GM23338 (cell line): ENCODE measurements at regions not wholly inside any gene's neighbourhood (a gene's known extent, or its start where the extent isn't known, plus 50 kb on each side); places are given as distances from the start of the nearest gene placed in this dataset.

Source experiments
- ATAC-seq: fragments of 200-7000 bp; cut with Tn5 transposase; 3 replicates; pipeline ENCODE4 v1.9.1; 2020
- DNase-seq: peaks from one replicate; pipeline ENCODE4 v3.0.0-alpha.2; 2015; ENCODE audit warnings: low spot score
- H2AFZ ChIP-seq: fragments of 200-600 bp; sonication (generic); 2 replicates; pipeline ENCODE4 v1.8.0; 2016; ENCODE audit warnings: antibody characterized with exemption, mild to moderate bottlenecking, moderate library complexity
- H3F3A ChIP-seq: fragments of 200-600 bp; sonication (generic); replicated peaks from 2 replicates; pipeline ENCODE4 v1.8.0; 2017; ENCODE audit warnings: antibody characterized with exemption, mixed run types, low read depth
- H3K27ac ChIP-seq: fragments of 200-600 bp; sonication (generic); 2 replicates; pipeline ENCODE4 v1.6.1; 2016; ENCODE audit warnings: low read depth
- H3K27me3 ChIP-seq: fragments of 200-600 bp; sonication (generic); 2 replicates; pipeline ENCODE4 v1.8.0; 2016; ENCODE audit warnings: mild to moderate bottlenecking, mixed run types, moderate library complexity; ENCODE audit not compliant: insufficient read depth
- H3K36me3 ChIP-seq: fragments of 200-600 bp; sonication (generic); 2 replicates; pipeline ENCODE4 v1.8.0; 2016; ENCODE audit warnings: mild to moderate bottlenecking; ENCODE audit not compliant: insufficient read depth
- H3K4me1 ChIP-seq: fragments of 200-600 bp; sonication (generic); 2 replicates; pipeline ENCODE4 v1.8.0; 2016; ENCODE audit warnings: mild to moderate bottlenecking, moderate library complexity; ENCODE audit not compliant: insufficient read depth
- H3K4me2 ChIP-seq: fragments of 200-600 bp; sonication (generic); 2 replicates; pipeline ENCODE4 v1.7.1; 2017; ENCODE audit warnings: mixed run types
- H3K4me3 ChIP-seq: fragments of 200-600 bp; sonication (generic); 2 replicates; pipeline ENCODE4 v1.6.1; 2016; ENCODE audit warnings: mixed run types
- H3K79me2 ChIP-seq: fragments of 200-600 bp; sonication (generic); replicated peaks from 2 replicates; pipeline ENCODE4 v1.8.0; 2017; ENCODE audit warnings: mild to moderate bottlenecking; ENCODE audit not compliant: insufficient read depth
- H3K9me2 ChIP-seq: fragments of 200-600 bp; sonication (generic); 2 replicates; pipeline ENCODE4 v1.8.0; 2017; ENCODE audit not compliant: insufficient read depth
- H4K20me1 ChIP-seq: fragments of 200-600 bp; sonication (generic); replicated peaks from 2 replicates; pipeline ENCODE4 v1.8.0; 2017; ENCODE audit warnings: mild to moderate bottlenecking; ENCODE audit not compliant: insufficient read depth
- H3K27ac Mint-ChIP-seq: 2 replicates; pipeline ENCODE4 v1.8.0; 2020; ENCODE audit warnings: inconsistent platforms, mild to moderate bottlenecking, moderate library complexity, mixed read lengths
- H3K27me3 Mint-ChIP-seq: 3 replicates; pipeline ENCODE4 v1.8.0; 2022; ENCODE audit warnings: low read depth, mild to moderate bottlenecking, moderate library complexity, mixed read lengths, inconsistent platforms; ENCODE audit not compliant: insufficient read depth, poor library complexity
- H3K36me3 Mint-ChIP-seq: 3 replicates; pipeline ENCODE4 v1.8.0; 2021; ENCODE audit warnings: low read depth, mild to moderate bottlenecking, inconsistent platforms, moderate library complexity, mixed read lengths
- H3K4me1 Mint-ChIP-seq: 3 replicates; pipeline ENCODE4 v1.8.0; 2020; ENCODE audit warnings: mild to moderate bottlenecking, inconsistent platforms, mixed read lengths
- H3K4me3 Mint-ChIP-seq: 3 replicates; pipeline ENCODE4 v1.8.0; 2021; ENCODE audit warnings: moderate library complexity, mild to moderate bottlenecking, inconsistent platforms, mixed read lengths
- H3K9me3 Mint-ChIP-seq: 3 replicates; pipeline ENCODE4 v1.8.0; 2020; ENCODE audit warnings: moderate library complexity, mild to moderate bottlenecking, inconsistent platforms, mixed read lengths
- CREB1 ChIP-seq: fragments of 250-450 bp; sonication (Bioruptor Pico); IDR thresholded peaks from 2 replicates; pipeline ENCODE4 v1.5.0; 2020; ENCODE audit warnings: low read depth, mild to moderate bottlenecking, moderate library complexity
- EZH2 ChIP-seq: fragments of 200-600 bp; sonication (generic); IDR thresholded peaks from one replicate; pipeline ENCODE4 v1.8.0; 2017; ENCODE audit warnings: antibody characterized with exemption, mild to moderate bottlenecking, low read depth; ENCODE audit not compliant: unreplicated experiment
- EZH2phosphoT487 ChIP-seq: fragments of 200-600 bp; sonication (generic); IDR thresholded peaks from one replicate; pipeline ENCODE4 v1.8.1; 2018; ENCODE audit warnings: antibody characterized with exemption; ENCODE audit not compliant: unreplicated experiment
- JUNB ChIP-seq: IDR thresholded peaks from one replicate; pipeline ENCODE4 v1.6.1; 2016; ENCODE audit warnings: antibody characterized with exemption; ENCODE audit not compliant: unreplicated experiment
- NANOG ChIP-seq: IDR thresholded peaks from 2 replicates; pipeline ENCODE4 v1.6.1; 2016; ENCODE audit warnings: antibody characterized with exemption, borderline replicate concordance
- POLR2AphosphoS5 ChIP-seq: IDR thresholded peaks from 2 replicates; pipeline ENCODE4 v1.6.1; 2016; ENCODE audit warnings: antibody characterized with exemption, low read depth
- STAT1 ChIP-seq: IDR thresholded peaks from one replicate; pipeline ENCODE4 v1.6.1; 2016; ENCODE audit warnings: antibody characterized with exemption; ENCODE audit not compliant: unreplicated experiment
- ZNF114 ChIP-seq: fragments of 250-450 bp; sonication (Bioruptor Pico); IDR thresholded peaks from 2 replicates; pipeline ENCODE4 v1.5.0; 2020; ENCODE audit warnings: mild to moderate bottlenecking, moderate library complexity
- ZNF331 ChIP-seq: fragments of 250-450 bp; sonication (Bioruptor Pico); IDR thresholded peaks from 2 replicates; pipeline ENCODE4 v1.5.0; 2020; ENCODE audit warnings: low read depth, mild to moderate bottlenecking, moderate library complexity
- TF ChIP-seq, protein P1 (sequence below): fragments of 250-450 bp; sonication (Bioruptor Pico); IDR thresholded peaks from 2 replicates; pipeline ENCODE4 v1.5.0; 2020; ENCODE audit warnings: mild to moderate bottlenecking, moderate library complexity
- TF ChIP-seq, protein P2 (sequence below), 2 experiments: fragments of 200-600 bp in 1 of 2; sonication (generic) in 1 of 2; conservative IDR thresholded peaks; 2 replicates each; pipeline versions ENCODE4 v1.5.1 to v1.6.1; 2016 to 2017; ENCODE audit warnings: antibody characterized with exemption in 2 of 2, low read depth in 2 of 2, mild to moderate bottlenecking in 2 of 2, moderate library complexity in 1 of 2
- TF ChIP-seq, protein P3 (sequence below): IDR thresholded peaks from one replicate; pipeline ENCODE4 v1.6.1; 2018; ENCODE audit warnings: antibody characterized with exemption; ENCODE audit not compliant: unreplicated experiment
- TF ChIP-seq, protein P4 (sequence below): IDR thresholded peaks from 2 replicates; pipeline ENCODE4 v1.6.1; 2016; ENCODE audit warnings: antibody characterized with exemption

DNA sequence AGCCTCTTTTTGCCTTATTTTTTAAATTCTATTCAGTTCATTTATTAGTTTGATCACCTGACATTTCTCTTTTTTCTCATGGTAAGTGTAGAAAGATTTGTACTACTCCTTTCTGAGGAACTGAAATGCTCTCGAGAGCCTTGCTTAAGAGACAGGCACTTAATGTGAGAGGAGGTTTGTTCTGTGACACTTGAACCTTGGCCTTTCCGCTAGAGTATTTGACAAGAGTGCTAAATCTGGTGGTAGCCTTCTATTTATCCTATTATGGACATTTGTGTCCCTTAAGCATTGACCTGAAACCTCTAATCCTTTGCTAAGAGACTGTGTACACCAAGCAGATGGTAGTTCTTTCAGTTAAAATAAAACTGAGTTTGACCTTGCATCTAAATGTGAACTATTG is 805.0 kb upstream of the PTPRD start:
- no peak overlapping the region for H3K4me2 ChIP-seq
- no peaks in the 10 kb centered on the region for H3K9me2 ChIP-seq
- H3K4me1 Mint-ChIP-seq, result no peaks in the 10 kb centered on the region; the same call in 2 of the 3 replicates
- no peak overlapping the region for H3K4me3 ChIP-seq
- H3K9me3 Mint-ChIP-seq, result peaks cover 3% of the 10 kb centered on the region
- no peaks in the 10 kb centered on the region for H3K79me2 ChIP-seq
- no peaks in the 10 kb centered on the region for H3F3A ChIP-seq
- H3K27me3 ChIP-seq, result no peaks in the 10 kb centered on the region
- H3K36me3 ChIP-seq, result no peaks in the 10 kb centered on the region
- peaks cover 6% of the 10 kb centered on the region; the same call in 1 of the 2 replicates for H3K4me1 ChIP-seq
- H3K27me3 Mint-ChIP-seq, result no peaks in the 10 kb centered on the region
- ATAC-seq (no peak), DNase-seq (no peak)
- H3K4me3 Mint-ChIP-seq, result no peak overlapping the region
- no peaks in the 10 kb centered on the region for H4K20me1 ChIP-seq
- no peak overlapping the region for H3K27ac Mint-ChIP-seq
- H3K27ac ChIP-seq, result no peak overlapping the region
- TF ChIP-seq CREB1 (no peak), EZH2phosphoT487 (no peak), NANOG (no peak), JUNB (no peak), POLR2AphosphoS5 (no peak), ZNF331 (CRISPR knock-in tag) (no peak), EZH2 (no peak), STAT1 (no peak), ZNF114 (CRISPR knock-in tag) (no peak)
- TF ChIP-seq, protein P1, sequence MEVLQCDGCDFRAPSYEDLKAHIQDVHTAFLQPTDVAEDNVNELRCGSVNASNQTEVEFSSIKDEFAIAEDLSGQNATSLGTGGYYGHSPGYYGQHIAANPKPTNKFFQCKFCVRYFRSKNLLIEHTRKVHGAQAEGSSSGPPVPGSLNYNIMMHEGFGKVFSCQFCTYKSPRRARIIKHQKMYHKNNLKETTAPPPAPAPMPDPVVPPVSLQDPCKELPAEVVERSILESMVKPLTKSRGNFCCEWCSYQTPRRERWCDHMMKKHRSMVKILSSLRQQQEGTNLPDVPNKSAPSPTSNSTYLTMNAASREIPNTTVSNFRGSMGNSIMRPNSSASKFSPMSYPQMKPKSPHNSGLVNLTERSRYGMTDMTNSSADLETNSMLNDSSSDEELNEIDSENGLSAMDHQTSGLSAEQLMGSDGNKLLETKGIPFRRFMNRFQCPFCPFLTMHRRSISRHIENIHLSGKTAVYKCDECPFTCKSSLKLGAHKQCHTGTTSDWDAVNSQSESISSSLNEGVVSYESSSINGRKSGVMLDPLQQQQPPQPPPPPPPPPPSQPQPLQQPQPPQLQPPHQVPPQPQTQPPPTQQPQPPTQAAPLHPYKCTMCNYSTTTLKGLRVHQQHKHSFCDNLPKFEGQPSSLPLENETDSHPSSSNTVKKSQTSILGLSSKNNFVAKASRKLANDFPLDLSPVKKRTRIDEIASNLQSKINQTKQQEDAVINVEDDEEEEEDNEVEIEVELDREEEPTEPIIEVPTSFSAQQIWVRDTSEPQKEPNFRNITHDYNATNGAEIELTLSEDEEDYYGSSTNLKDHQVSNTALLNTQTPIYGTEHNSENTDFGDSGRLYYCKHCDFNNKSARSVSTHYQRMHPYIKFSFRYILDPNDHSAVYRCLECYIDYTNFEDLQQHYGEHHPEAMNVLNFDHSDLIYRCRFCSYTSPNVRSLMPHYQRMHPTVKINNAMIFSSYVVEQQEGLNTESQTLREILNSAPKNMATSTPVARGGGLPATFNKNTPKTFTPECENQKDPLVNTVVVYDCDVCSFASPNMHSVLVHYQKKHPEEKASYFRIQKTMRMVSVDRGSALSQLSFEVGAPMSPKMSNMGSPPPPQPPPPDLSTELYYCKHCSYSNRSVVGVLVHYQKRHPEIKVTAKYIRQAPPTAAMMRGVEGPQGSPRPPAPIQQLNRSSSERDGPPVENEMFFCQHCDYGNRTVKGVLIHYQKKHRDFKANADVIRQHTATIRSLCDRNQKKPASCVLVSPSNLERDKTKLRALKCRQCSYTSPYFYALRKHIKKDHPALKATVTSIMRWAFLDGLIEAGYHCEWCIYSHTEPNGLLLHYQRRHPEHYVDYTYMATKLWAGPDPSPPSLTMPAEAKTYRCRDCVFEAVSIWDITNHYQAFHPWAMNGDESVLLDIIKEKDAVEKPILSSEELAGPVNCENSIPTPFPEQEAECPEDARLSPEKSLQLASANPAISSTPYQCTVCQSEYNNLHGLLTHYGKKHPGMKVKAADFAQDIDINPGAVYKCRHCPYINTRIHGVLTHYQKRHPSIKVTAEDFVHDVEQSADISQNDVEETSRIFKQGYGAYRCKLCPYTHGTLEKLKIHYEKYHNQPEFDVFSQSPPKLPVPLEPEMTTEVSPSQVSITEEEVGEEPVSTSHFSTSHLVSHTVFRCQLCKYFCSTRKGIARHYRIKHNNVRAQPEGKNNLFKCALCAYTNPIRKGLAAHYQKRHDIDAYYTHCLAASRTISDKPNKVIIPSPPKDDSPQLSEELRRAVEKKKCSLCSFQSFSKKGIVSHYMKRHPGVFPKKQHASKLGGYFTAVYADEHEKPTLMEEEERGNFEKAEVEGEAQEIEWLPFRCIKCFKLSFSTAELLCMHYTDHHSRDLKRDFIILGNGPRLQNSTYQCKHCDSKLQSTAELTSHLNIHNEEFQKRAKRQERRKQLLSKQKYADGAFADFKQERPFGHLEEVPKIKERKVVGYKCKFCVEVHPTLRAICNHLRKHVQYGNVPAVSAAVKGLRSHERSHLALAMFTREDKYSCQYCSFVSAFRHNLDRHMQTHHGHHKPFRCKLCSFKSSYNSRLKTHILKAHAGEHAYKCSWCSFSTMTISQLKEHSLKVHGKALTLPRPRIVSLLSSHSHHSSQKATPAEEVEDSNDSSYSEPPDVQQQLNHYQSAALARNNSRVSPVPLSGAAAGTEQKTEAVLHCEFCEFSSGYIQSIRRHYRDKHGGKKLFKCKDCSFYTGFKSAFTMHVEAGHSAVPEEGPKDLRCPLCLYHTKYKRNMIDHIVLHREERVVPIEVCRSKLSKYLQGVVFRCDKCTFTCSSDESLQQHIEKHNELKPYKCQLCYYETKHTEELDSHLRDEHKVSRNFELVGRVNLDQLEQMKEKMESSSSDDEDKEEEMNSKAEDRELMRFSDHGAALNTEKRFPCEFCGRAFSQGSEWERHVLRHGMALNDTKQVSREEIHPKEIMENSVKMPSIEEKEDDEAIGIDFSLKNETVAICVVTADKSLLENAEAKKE, result no peak
- TF ChIP-seq, protein P2, sequence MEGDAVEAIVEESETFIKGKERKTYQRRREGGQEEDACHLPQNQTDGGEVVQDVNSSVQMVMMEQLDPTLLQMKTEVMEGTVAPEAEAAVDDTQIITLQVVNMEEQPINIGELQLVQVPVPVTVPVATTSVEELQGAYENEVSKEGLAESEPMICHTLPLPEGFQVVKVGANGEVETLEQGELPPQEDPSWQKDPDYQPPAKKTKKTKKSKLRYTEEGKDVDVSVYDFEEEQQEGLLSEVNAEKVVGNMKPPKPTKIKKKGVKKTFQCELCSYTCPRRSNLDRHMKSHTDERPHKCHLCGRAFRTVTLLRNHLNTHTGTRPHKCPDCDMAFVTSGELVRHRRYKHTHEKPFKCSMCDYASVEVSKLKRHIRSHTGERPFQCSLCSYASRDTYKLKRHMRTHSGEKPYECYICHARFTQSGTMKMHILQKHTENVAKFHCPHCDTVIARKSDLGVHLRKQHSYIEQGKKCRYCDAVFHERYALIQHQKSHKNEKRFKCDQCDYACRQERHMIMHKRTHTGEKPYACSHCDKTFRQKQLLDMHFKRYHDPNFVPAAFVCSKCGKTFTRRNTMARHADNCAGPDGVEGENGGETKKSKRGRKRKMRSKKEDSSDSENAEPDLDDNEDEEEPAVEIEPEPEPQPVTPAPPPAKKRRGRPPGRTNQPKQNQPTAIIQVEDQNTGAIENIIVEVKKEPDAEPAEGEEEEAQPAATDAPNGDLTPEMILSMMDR (conservative IDR thresholded peaks at IDR 0.05; ENCODE audit: low read depth in 2 of 2), result no peak
- TF ChIP-seq, protein P3, sequence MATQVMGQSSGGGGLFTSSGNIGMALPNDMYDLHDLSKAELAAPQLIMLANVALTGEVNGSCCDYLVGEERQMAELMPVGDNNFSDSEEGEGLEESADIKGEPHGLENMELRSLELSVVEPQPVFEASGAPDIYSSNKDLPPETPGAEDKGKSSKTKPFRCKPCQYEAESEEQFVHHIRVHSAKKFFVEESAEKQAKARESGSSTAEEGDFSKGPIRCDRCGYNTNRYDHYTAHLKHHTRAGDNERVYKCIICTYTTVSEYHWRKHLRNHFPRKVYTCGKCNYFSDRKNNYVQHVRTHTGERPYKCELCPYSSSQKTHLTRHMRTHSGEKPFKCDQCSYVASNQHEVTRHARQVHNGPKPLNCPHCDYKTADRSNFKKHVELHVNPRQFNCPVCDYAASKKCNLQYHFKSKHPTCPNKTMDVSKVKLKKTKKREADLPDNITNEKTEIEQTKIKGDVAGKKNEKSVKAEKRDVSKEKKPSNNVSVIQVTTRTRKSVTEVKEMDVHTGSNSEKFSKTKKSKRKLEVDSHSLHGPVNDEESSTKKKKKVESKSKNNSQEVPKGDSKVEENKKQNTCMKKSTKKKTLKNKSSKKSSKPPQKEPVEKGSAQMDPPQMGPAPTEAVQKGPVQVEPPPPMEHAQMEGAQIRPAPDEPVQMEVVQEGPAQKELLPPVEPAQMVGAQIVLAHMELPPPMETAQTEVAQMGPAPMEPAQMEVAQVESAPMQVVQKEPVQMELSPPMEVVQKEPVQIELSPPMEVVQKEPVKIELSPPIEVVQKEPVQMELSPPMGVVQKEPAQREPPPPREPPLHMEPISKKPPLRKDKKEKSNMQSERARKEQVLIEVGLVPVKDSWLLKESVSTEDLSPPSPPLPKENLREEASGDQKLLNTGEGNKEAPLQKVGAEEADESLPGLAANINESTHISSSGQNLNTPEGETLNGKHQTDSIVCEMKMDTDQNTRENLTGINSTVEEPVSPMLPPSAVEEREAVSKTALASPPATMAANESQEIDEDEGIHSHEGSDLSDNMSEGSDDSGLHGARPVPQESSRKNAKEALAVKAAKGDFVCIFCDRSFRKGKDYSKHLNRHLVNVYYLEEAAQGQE, result no peak
- TF ChIP-seq, protein P4, sequence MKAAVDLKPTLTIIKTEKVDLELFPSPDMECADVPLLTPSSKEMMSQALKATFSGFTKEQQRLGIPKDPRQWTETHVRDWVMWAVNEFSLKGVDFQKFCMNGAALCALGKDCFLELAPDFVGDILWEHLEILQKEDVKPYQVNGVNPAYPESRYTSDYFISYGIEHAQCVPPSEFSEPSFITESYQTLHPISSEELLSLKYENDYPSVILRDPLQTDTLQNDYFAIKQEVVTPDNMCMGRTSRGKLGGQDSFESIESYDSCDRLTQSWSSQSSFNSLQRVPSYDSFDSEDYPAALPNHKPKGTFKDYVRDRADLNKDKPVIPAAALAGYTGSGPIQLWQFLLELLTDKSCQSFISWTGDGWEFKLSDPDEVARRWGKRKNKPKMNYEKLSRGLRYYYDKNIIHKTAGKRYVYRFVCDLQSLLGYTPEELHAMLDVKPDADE, result no peak
- no peak overlapping the region for H2AFZ ChIP-seq
- H3K36me3 Mint-ChIP-seq, result peaks cover 3% of the 10 kb centered on the region; the same call in 1 of the 3 replicates
